A549 (cell line): ENCODE measurements at regions not wholly inside any gene's neighbourhood (a gene's known extent, or its start where the extent isn't known, plus 50 kb on each side); places are given as distances from the start of the nearest gene placed in this dataset.

Source experiments
- ATAC-seq, 2 experiments: fragments of 200-7000 bp in 1 of 2; fragments of >200 bp in 1 of 2; cut with Nextera tagmentation in 1 of 2; cut with Tn5 transposase in 1 of 2; 3 replicates each; pipeline versions ENCODE4 v1.8.0 to v1.9.1; 2018 to 2020; ENCODE audit warnings: mild to moderate bottlenecking in 1 of 2, moderate library complexity in 1 of 2
- CTCF ChIA-PET: fragments of 300-600 bp; sonication (Branson Sonifier 250); formaldehyde crosslinking; extraction: SDS; loops from one replicate; lab custom pipeline; 2021; ENCODE audit warnings: antibody characterized with exemption, inconsistent platforms; lab: Yijun Ruan, JAX
- POLR2A ChIA-PET: fragments of 350-600 bp; formaldehyde crosslinking; extraction: SDS; loops from one replicate; lab custom pipeline; 2021; ENCODE audit warnings: antibody characterized with exemption, inconsistent platforms; lab: Yijun Ruan, JAX
- DNase-seq, 2 experiments: peaks; one replicate each; pipeline versions ENCODE4 v3.0.0 to v3.0.0-alpha.2; 2011 to 2016; ENCODE audit warnings: low read depth in 1 of 2, low spot score in 1 of 2
- FAIRE-seq: peaks from 2 replicates; lab custom pipeline; 2011; peaks lifted over from hg19 to GRCh38; lab: Jason Lieb, UNC
- H3K27ac ChIP-seq, 2 experiments: fragments of >200 bp; sonication (Bioruptor Twin); formaldehyde crosslinking; 3 replicates each; pipeline ENCODE4 v1.5.1; 2016 to 2017
- H3K4me1 ChIP-seq: fragments of >200 bp; sonication (Bioruptor Twin); formaldehyde crosslinking; 3 replicates; pipeline ENCODE4 v1.6.1; 2016
- H3K4me2 ChIP-seq: fragments of >200 bp; sonication (Bioruptor Twin); formaldehyde crosslinking; 3 replicates; pipeline ENCODE4 v1.6.1; 2016
- H3K4me3 ChIP-seq: fragments of >200 bp; sonication (Bioruptor Twin); formaldehyde crosslinking; 3 replicates; pipeline ENCODE4 v1.5.1; 2016
- H3K9me3 ChIP-seq: fragments of >200 bp; sonication (Bioruptor Twin); formaldehyde crosslinking; 3 replicates; pipeline ENCODE4 v1.6.1; 2016
- ATOH8 ChIP-seq: fragments of 250-450 bp; sonication (Bioruptor Pico); IDR thresholded peaks from 2 replicates; pipeline ENCODE4 v1.5.0; 2020; ENCODE audit warnings: low read depth, mild to moderate bottlenecking, moderate library complexity
- CTCF ChIP-seq: fragments of >200 bp; sonication (Bioruptor Twin); formaldehyde crosslinking; IDR thresholded peaks from 3 replicates; pipeline ENCODE4 v1.5.1; 2016
- E2F6 ChIP-seq: IDR thresholded peaks from 2 replicates; pipeline ENCODE4 v1.6.1; 2012; ENCODE audit warnings: low read depth, borderline replicate concordance
- EHMT2 ChIP-seq: fragments of 200-600 bp; sonication (generic); IDR thresholded peaks from 2 replicates; pipeline ENCODE4 v1.6.1; 2016; ENCODE audit warnings: antibody characterized with exemption, low read depth, mild to moderate bottlenecking, moderate library complexity
- ELK1 ChIP-seq: fragments of 150-350 bp; IDR thresholded peaks from 2 replicates; pipeline ENCODE4 v1.6.1; 2014; ENCODE audit warnings: low read depth, mild to moderate bottlenecking, low read length
- FOSB ChIP-seq: fragments of 250-450 bp; sonication (Bioruptor Pico); IDR thresholded peaks from 2 replicates; pipeline ENCODE4 v1.5.0; 2020; ENCODE audit warnings: mild to moderate bottlenecking, moderate library complexity
- KDM1A ChIP-seq: fragments of 200-600 bp; sonication (generic); IDR thresholded peaks from 2 replicates; pipeline ENCODE4 v1.6.1; 2016; ENCODE audit warnings: low read depth, mild to moderate bottlenecking
- NFE2L2 ChIP-seq: fragments of 150-350 bp; conservative IDR thresholded peaks from 2 replicates; pipeline ENCODE4 v1.6.1; 2014; ENCODE audit warnings: low read length
- RAD21 ChIP-seq, 2 experiments: fragments of >200 bp in 1 of 2; sonication (Bioruptor Twin) in 1 of 2; formaldehyde crosslinking in 1 of 2; IDR thresholded peaks in 1 of 2; conservative IDR thresholded peaks in 1 of 2; 2 replicates in 1 of 2; 3 replicates in 1 of 2; pipeline ENCODE4 v1.6.1; 2012 to 2018; ENCODE audit warnings: inconsistent platforms in 1 of 2
- SMC3 ChIP-seq: fragments of >200 bp; sonication (Bioruptor Twin); formaldehyde crosslinking; IDR thresholded peaks from 3 replicates; pipeline ENCODE4 v1.6.1; 2018; ENCODE audit warnings: inconsistent platforms
- ZNF302 ChIP-seq: fragments of 250-450 bp; sonication (Bioruptor Pico); IDR thresholded peaks from 2 replicates; pipeline ENCODE4 v1.9.0; 2021; ENCODE audit warnings: inconsistent platforms, mild to moderate bottlenecking, moderate library complexity
- WGBS: methylation state at CpG from one replicate; pipeline ENCODE4 v1.1.6; 2017; ENCODE audit errors: missing lambda C conversion rate; 5-methylcytosine and 5-hydroxymethylcytosine counted together
- TF ChIP-seq, protein P1 (sequence below): fragments of >200 bp; sonication (Bioruptor Twin); formaldehyde crosslinking; IDR thresholded peaks from 2 replicates; pipeline ENCODE4 v1.6.1; 2016
- TF ChIP-seq, protein P2 (sequence below): fragments of 450-650 bp; IDR thresholded peaks from 2 replicates; pipeline ENCODE4 v1.6.1; 2014; ENCODE audit warnings: antibody characterized with exemption

DNA sequence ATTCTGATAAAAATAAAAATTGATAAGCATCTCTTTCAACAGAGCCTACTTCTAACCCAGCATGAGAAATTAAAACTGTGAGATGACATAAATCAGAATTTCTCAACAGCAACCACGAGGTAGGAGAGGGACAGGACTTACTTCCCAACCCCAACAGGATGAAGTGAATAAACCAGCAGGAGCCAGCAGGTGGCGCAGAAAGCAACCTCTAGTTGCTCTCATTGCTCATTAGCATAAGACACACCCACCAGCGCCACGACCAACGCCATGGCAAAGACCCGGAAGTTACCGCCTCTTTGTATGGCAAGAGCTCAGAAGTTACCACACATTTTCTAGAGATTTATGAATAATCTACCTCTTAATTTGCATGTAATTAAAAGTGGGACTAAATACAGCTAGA lies 189.4 kb upstream of the CDH8 start:
- H3K4me1 ChIP-seq: no peaks in the 10 kb centered on the region
- H3K4me2 ChIP-seq: peak overlapping the region; percentile 64
- no peak overlapping the region for H3K27ac ChIP-seq
- peak overlapping the region; percentile 36; the same call in 2 of the 3 replicates for H3K4me3 ChIP-seq
- FAIRE-seq (no peak), ATAC-seq (peak; percentile 94 to 100), DNase-seq (peak; percentile 3 to 89)
- POLR2A ChIA-PET: no interaction called here
- WGBS: 0% methylated on average over 7 of the region's 7 CpGs
- TF ChIP-seq FOSB (CRISPR knock-in tag) (no peak), SMC3 (peak; percentile 36; the same call in 1 of the 3 replicates), CTCF (peak; percentile 45; the same call in 2 of the 3 replicates), NFE2L2 (no peak), RAD21 (conservative IDR thresholded peaks at IDR 0.05 in 1 of 2, IDR thresholded peaks at IDR 0.05 in 1 of 2) (peak in 1 of 2 experiments; percentile 43; a peak in 2 of 5 replicates)
- CTCF ChIA-PET: interaction anchor here (0.8 to 3.0 kb wide), 5 partner anchors 9 to 1064 kb away, joined by 3 to 12 read pairs (median 4); no protein-coding TSS in a partner anchor
- peaks cover 3% of the 10 kb centered on the region; the same call in 1 of the 3 replicates for H3K9me3 ChIP-seq

DNA sequence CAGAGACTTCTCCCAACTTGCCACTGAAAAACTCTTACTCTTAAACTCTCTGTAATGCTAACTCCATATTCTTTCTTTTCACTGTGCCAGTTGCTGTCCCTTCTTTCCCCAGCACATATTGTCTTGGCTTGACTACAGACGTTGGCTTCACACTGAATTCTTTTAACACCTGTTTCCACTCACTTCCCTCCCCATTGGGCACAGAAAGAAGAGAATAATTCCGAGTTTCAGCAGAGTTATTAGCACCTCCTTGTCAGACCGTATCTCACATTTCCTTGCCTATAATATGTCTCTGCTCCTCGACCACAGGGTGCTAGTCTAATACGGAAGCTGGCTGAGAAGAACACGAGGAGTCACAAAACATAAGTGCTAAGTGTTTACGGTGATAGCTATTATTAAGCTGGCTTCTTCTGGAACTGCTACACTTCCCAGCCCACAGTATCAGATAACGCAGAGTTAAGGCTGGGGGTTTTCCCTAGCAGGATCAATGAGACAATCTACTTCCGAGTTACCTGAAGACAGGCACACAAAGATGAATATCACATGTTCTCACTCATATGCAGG lies 188.5 kb upstream of the CDH8 start:
- Histone ChIP-seq H3K4me1 (no peaks in the 10 kb centered on the region), H3K4me3 (no peak overlapping the region), H3K27ac (no peak overlapping the region), H3K4me2 (no peak overlapping the region), H3K9me3 (peaks cover 3% of the 10 kb centered on the region; the same call in 1 of the 3 replicates)
- ATAC-seq (no peak), DNase-seq (no peak), FAIRE-seq (no peak)
- 6% methylated on average over 9 of the region's 9 CpGs for WGBS
- POLR2A ChIA-PET: no interaction called here
- TF ChIP-seq ATOH8 (no peak), ELK1 (no peak), KDM1A (no peak), EHMT2 (no peak), FOSB (CRISPR knock-in tag) (no peak), RAD21 (conservative IDR thresholded peaks at IDR 0.05 in 1 of 2, IDR thresholded peaks at IDR 0.05 in 1 of 2) (no peak)
- TF ChIP-seq, protein P1, sequence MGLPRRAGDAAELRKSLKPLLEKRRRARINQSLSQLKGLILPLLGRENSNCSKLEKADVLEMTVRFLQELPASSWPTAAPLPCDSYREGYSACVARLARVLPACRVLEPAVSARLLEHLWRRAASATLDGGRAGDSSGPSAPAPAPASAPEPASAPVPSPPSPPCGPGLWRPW: no peak
- TF ChIP-seq, protein P2, sequence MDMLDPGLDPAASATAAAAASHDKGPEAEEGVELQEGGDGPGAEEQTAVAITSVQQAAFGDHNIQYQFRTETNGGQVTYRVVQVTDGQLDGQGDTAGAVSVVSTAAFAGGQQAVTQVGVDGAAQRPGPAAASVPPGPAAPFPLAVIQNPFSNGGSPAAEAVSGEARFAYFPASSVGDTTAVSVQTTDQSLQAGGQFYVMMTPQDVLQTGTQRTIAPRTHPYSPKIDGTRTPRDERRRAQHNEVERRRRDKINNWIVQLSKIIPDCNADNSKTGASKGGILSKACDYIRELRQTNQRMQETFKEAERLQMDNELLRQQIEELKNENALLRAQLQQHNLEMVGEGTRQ: no peak
- CTCF ChIA-PET: interaction anchor here (3.0 kb wide), 1 partner anchor 1065 kb away, joined by 12 read pairs; no protein-coding TSS in a partner anchor

DNA sequence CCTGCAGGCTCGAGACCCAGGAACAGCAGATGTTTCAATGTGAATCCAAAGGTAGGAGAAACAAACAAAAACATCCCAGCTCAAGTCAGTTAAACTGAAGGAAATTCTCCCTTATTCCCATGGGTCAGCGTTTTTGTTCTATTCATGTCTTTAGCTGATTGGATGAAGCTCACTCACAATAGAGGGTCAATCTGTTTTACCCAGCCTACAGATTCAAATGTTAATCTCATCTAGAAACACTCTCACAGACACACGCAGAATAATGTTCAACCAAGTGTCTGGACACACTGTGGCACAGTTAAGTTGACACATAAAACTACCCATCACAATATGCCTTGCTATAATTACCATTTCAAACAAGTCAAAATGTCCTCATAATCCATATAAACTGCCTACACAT lies 180.6 kb upstream of the CDH8 start:
- Histone ChIP-seq H3K4me3 (no peak overlapping the region), H3K9me3 (no peaks in the 10 kb centered on the region; the same call in 2 of the 3 replicates), H3K27ac (no peak overlapping the region), H3K4me1 (no peaks in the 10 kb centered on the region), H3K4me2 (no peak overlapping the region)
- ATAC-seq: no peak
- ChIA-PET POLR2A (no interaction called here), CTCF (no interaction called here)
- 0% methylated on average over 3 of the region's 3 CpGs for WGBS
- no peak for FAIRE-seq
- DNase-seq: no peak
- TF ChIP-seq E2F6 (no peak), ZNF302 (CRISPR knock-in tag) (no peak)
